GM12878 (cell line): ENCODE measurements at regions not wholly inside any gene's neighbourhood (a gene's known extent, or its start where the extent isn't known, plus 50 kb on each side); places are given as distances from the start of the nearest gene placed in this dataset.

Source experiments
- ATAC-seq: fragments of 200-7000 bp; cut with Tn5 transposase; 3 replicates; pipeline ENCODE4 v1.9.1; 2020; ENCODE audit warnings: mild to moderate bottlenecking, moderate library complexity
- BruUV-seq: library from RNA; stranded (reverse); fragments of 400-500 nt; replicated peaks from 2 replicates; lab custom pipeline; 2021; lab: Mats Ljungman, UMichigan
- CTCF ChIA-PET: fragments of 300-600 bp; sonication (Branson Sonifier 250); formaldehyde crosslinking; extraction: SDS; loops from one replicate; lab custom pipeline; 2021; ENCODE audit warnings: inconsistent platforms; lab: Yijun Ruan, JAX
- POLR2A ChIA-PET: fragments of 350-600 bp; formaldehyde crosslinking; extraction: SDS; loops from one replicate; lab custom pipeline; 2021; ENCODE audit warnings: inconsistent platforms; lab: Charles Lee
- RAD21 ChIA-PET: fragments of 300-600 bp; sonication (Branson Sonifier 250); formaldehyde crosslinking; loops from one replicate; lab custom pipeline; 2023; ENCODE audit warnings: antibody characterized with exemption; ENCODE audit not compliant: unreplicated experiment; lab: Charles Lee
- SMC1A ChIA-PET: fragments of 300-600 bp; sonication (Branson Sonifier 250); formaldehyde crosslinking; loops from one replicate; lab custom pipeline; 2023; ENCODE audit not compliant: unreplicated experiment, uncharacterized antibody; lab: Charles Lee
- DNase-seq: peaks from one replicate; pipeline ENCODE4 v3.0.0-alpha.2; 2011; ENCODE audit warnings: low read depth, low spot score
- FAIRE-seq: peaks from 3 replicates; lab custom pipeline; 2011; peaks lifted over from hg19 to GRCh38; lab: Jason Lieb, UNC
- H2AFZ ChIP-seq: 2 replicates; pipeline ENCODE4 v1.6.0; 2011; ENCODE audit warnings: low read depth, low read length, control low read depth; ENCODE audit not compliant: control insufficient read depth
- H3K27ac ChIP-seq: 2 replicates; pipeline ENCODE4 v1.5.1; 2011; ENCODE audit warnings: control low read depth; ENCODE audit not compliant: control insufficient read depth, insufficient read depth
- H3K27me3 ChIP-seq, 2 experiments: replicated peaks in 1 of 2; 2 replicates each; pipeline versions ENCODE4 v1.6.0 to v1.6.1; 2011; ENCODE audit warnings: low read length in 1 of 2; ENCODE audit not compliant: control insufficient read depth in 2 of 2, insufficient read depth in 2 of 2
- H3K36me3 ChIP-seq, 2 experiments: 2 replicates each; pipeline ENCODE4 v1.5.1; 2011; ENCODE audit warnings: low read length in 1 of 2; ENCODE audit not compliant: control insufficient read depth in 2 of 2, insufficient read depth in 2 of 2
- H3K4me1 ChIP-seq: 2 replicates; pipeline ENCODE4 v1.6.1; 2011; ENCODE audit warnings: mild to moderate bottlenecking, low read length, moderate library complexity, mixed read lengths; ENCODE audit not compliant: control insufficient read depth, insufficient read depth
- H3K4me2 ChIP-seq: 2 replicates; pipeline ENCODE4 v1.6.0; 2011; ENCODE audit warnings: control low read depth; ENCODE audit not compliant: control insufficient read depth, insufficient read depth
- H3K4me3 ChIP-seq: fragments of 200-600 bp; sonication (generic); 2 replicates; pipeline ENCODE4 v1.5.1; 2016
- H3K79me2 ChIP-seq: 2 replicates; pipeline ENCODE4 v1.6.0; 2011; ENCODE audit warnings: low read length; ENCODE audit not compliant: control insufficient read depth, insufficient read depth
- H3K9ac ChIP-seq: 2 replicates; pipeline ENCODE4 v1.8.0; 2011; ENCODE audit warnings: low read length, control low read depth, mixed read lengths; ENCODE audit not compliant: control insufficient read depth, insufficient read depth
- H3K9me3 ChIP-seq: replicated peaks from 3 replicates; pipeline ENCODE4 v1.5.1; 2011; ENCODE audit warnings: mild to moderate bottlenecking, low read length; ENCODE audit not compliant: control insufficient read depth, insufficient read depth
- H4K20me1 ChIP-seq: 2 replicates; pipeline ENCODE4 v1.6.0; 2011; ENCODE audit not compliant: control insufficient read depth, insufficient read depth
- EP300 ChIP-seq, 2 experiments: fragments of 150-350 bp in 1 of 2; IDR thresholded peaks; 2 replicates each; pipeline ENCODE4 v1.6.1; 2011 to 2012; ENCODE audit warnings: low read depth in 2 of 2, low read length in 2 of 2, borderline replicate concordance in 1 of 2, improper control_type of control experiment in 1 of 2, inconsistent platforms in 1 of 2; ENCODE audit not compliant: control insufficient read depth in 1 of 2
- KDM1A ChIP-seq: fragments of 200-600 bp; sonication (generic); IDR thresholded peaks from 2 replicates; pipeline ENCODE4 v1.6.1; 2016; ENCODE audit warnings: borderline replicate concordance
- TBL1XR1 ChIP-seq: IDR thresholded peaks from 2 replicates; pipeline ENCODE4 v1.6.1; 2012; ENCODE audit warnings: low read depth, low read length, improper control_type of control experiment
- ZNF217 ChIP-seq: fragments of 450-650 bp; IDR thresholded peaks from 2 replicates; pipeline ENCODE4 v1.6.1; 2017; ENCODE audit warnings: antibody characterized with exemption, mild to moderate bottlenecking
- ZNF384 ChIP-seq: IDR thresholded peaks from 2 replicates; pipeline ENCODE4 v1.6.1; 2012; ENCODE audit warnings: low read depth, mild to moderate bottlenecking, low read length, improper control_type of control experiment, borderline replicate concordance
- WGBS: methylation state at CpG from one replicate; pipeline ENCODE4 v1.1.6; 2016; ENCODE audit warnings: low lambda C conversion rate; ENCODE audit not compliant: insufficient replicate concordance, insufficient coverage; ENCODE audit errors: missing lambda C conversion rate; 5-methylcytosine and 5-hydroxymethylcytosine counted together
- in situ Hi-C: fragments of 300-500 bp; cut with MboI; formaldehyde crosslinking; loops from 9 replicates; pipeline ENCODE4 v1.14.3; 2018; ENCODE audit warnings: mixed read lengths
- intact Hi-C: fragments of 100-400 bp; cut with micrococcal nuclease; formaldehyde crosslinking; loops from one replicate; pipeline ENCODE4 v1.14.2; 2022; ENCODE audit not compliant: unreplicated experiment
- TF ChIP-seq, protein P1 (sequence below): IDR thresholded peaks from 2 replicates; pipeline ENCODE4 v1.6.1; 2011; ENCODE audit warnings: low read depth, mild to moderate bottlenecking, low read length, moderate library complexity, borderline replicate concordance; ENCODE audit errors: extremely low read depth
- TF ChIP-seq, protein P2 (sequence below): fragments of 150-350 bp; IDR thresholded peaks from 2 replicates; pipeline ENCODE4 v1.6.1; 2014; ENCODE audit warnings: mild to moderate bottlenecking, low read depth, low read length
- TF ChIP-seq, protein P3 (sequence below): fragments of 450-650 bp; IDR thresholded peaks from 2 replicates; pipeline ENCODE4 v1.6.1; 2017; ENCODE audit warnings: low read depth, mild to moderate bottlenecking, moderate library complexity
- TF ChIP-seq, protein P4 (sequence below): IDR thresholded peaks from 2 replicates; pipeline ENCODE4 v1.6.1; 2012; ENCODE audit warnings: mild to moderate bottlenecking, low read depth, low read length

DNA sequence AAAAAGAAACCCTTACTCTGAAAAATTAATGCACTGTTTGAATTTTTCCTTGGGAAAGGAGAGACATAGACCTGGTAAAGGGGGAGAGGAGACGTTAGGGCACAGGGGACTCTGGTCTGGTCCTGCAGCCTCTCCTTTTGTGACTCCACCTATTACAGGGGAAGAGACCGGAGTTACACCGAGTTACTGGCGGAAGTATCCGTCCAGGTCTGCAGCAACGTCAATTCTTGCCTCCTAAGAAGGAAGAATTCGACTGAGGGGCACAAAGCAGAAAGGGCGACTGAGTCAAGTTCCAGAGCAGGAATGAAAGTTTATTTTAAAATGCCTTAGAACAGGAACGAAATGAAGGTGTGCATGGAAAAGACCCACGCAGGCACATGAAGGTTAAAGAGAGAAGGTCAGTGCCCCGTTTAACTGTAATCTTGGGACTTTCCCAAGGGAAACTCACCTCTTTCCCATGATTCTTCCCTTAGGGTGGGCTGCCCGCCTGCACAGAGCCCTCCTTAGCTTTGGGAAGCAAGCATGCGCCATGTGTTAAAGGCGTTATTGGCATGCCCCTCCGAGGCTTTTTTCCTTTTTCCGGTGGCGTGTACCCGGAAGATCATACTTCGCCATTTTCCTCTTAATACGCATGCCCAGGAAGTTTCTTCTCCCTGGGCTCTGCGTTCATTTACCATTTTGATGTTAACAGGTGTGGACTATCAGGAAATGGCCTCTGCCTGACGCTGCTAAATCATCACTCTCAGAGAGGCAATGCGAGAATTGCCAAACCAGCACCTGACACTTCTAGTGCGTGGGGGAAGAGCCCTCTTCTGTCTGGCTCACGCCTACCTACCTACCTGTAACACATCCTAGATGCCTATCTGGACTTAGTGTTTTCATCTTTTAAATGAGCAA, 409.6 kb upstream of the PAPPA start:
- no peaks in the 10 kb centered on the region for H3K79me2 ChIP-seq
- H3K4me2 ChIP-seq: no peak overlapping the region
- no peaks in the 10 kb centered on the region for H3K4me1 ChIP-seq
- ChIA-PET SMC1A (no interaction called here), POLR2A (no interaction called here), CTCF (no interaction called here), RAD21 (no interaction called here)
- no peak overlapping the region for H3K27ac ChIP-seq
- H3K9me3 ChIP-seq: no peaks in the 10 kb centered on the region
- no peak overlapping the region for H3K4me3 ChIP-seq
- WGBS: 54% methylated on average over 25 of the region's 25 CpGs
- no peak overlapping the region for H3K9ac ChIP-seq
- no peak overlapping the region for H2AFZ ChIP-seq
- H4K20me1 ChIP-seq: no peaks in the 10 kb centered on the region
- FAIRE-seq: no peak
- no peak for ATAC-seq
- DNase-seq: no peak
- in situ Hi-C loops (no loop called here), intact Hi-C loops (no loop called here)
- no peak for TF ChIP-seq EP300 (IDR thresholded peaks at IDR 0.05; ENCODE audit: borderline replicate concordance in 1 of 2, control insufficient read depth in 1 of 2, low read depth in 2 of 2, low read length in 2 of 2)
- TF ChIP-seq, protein P1, sequence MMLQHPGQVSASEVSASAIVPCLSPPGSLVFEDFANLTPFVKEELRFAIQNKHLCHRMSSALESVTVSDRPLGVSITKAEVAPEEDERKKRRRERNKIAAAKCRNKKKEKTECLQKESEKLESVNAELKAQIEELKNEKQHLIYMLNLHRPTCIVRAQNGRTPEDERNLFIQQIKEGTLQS: no peak
- TF ChIP-seq ZNF217: no peak
- TF ChIP-seq, protein P2, sequence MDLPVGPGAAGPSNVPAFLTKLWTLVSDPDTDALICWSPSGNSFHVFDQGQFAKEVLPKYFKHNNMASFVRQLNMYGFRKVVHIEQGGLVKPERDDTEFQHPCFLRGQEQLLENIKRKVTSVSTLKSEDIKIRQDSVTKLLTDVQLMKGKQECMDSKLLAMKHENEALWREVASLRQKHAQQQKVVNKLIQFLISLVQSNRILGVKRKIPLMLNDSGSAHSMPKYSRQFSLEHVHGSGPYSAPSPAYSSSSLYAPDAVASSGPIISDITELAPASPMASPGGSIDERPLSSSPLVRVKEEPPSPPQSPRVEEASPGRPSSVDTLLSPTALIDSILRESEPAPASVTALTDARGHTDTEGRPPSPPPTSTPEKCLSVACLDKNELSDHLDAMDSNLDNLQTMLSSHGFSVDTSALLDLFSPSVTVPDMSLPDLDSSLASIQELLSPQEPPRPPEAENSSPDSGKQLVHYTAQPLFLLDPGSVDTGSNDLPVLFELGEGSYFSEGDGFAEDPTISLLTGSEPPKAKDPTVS: no peak
- TF ChIP-seq ZNF384: no peak
- TF ChIP-seq, protein P3, sequence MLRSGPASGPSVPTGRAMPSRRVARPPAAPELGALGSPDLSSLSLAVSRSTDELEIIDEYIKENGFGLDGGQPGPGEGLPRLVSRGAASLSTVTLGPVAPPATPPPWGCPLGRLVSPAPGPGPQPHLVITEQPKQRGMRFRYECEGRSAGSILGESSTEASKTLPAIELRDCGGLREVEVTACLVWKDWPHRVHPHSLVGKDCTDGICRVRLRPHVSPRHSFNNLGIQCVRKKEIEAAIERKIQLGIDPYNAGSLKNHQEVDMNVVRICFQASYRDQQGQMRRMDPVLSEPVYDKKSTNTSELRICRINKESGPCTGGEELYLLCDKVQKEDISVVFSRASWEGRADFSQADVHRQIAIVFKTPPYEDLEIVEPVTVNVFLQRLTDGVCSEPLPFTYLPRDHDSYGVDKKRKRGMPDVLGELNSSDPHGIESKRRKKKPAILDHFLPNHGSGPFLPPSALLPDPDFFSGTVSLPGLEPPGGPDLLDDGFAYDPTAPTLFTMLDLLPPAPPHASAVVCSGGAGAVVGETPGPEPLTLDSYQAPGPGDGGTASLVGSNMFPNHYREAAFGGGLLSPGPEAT: no peak
- TF ChIP-seq, protein P4, sequence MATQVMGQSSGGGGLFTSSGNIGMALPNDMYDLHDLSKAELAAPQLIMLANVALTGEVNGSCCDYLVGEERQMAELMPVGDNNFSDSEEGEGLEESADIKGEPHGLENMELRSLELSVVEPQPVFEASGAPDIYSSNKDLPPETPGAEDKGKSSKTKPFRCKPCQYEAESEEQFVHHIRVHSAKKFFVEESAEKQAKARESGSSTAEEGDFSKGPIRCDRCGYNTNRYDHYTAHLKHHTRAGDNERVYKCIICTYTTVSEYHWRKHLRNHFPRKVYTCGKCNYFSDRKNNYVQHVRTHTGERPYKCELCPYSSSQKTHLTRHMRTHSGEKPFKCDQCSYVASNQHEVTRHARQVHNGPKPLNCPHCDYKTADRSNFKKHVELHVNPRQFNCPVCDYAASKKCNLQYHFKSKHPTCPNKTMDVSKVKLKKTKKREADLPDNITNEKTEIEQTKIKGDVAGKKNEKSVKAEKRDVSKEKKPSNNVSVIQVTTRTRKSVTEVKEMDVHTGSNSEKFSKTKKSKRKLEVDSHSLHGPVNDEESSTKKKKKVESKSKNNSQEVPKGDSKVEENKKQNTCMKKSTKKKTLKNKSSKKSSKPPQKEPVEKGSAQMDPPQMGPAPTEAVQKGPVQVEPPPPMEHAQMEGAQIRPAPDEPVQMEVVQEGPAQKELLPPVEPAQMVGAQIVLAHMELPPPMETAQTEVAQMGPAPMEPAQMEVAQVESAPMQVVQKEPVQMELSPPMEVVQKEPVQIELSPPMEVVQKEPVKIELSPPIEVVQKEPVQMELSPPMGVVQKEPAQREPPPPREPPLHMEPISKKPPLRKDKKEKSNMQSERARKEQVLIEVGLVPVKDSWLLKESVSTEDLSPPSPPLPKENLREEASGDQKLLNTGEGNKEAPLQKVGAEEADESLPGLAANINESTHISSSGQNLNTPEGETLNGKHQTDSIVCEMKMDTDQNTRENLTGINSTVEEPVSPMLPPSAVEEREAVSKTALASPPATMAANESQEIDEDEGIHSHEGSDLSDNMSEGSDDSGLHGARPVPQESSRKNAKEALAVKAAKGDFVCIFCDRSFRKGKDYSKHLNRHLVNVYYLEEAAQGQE: no peak
- no peak for TF ChIP-seq TBL1XR1
- no peak for TF ChIP-seq KDM1A
- H3K27me3 ChIP-seq: no peaks in the 10 kb centered on the region
- no peaks in the 10 kb centered on the region for H3K36me3 ChIP-seq
- BruUV-seq: no TSS peak
